ENCODE measurements at regions not wholly inside any gene's neighbourhood (a gene's known extent, or its start where the extent isn't known, plus 50 kb on each side); places are given as distances from the start of the nearest gene placed in this dataset.

DNA sequence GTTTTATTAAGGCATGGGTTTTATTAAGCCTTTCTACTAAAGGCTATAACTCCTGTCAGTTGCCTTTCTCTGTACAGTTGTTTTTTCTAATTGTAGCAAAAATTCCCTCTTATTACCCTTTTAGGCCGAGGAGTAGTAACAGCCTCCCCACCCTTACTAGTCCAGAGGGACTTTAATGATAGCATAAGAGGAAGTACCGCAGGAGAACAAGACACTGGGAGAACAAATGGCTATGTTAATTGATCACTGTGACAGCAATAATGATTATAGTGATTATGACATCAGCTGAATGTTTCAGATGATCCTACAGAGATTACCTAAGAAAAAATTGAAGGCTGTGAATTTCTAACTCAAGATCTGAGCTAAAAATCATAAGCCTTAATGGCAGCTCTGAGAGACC lies 383.0 kb upstream of the PTBP2 start:
- CTCF ChIA-PET = no interaction called here

DNA sequence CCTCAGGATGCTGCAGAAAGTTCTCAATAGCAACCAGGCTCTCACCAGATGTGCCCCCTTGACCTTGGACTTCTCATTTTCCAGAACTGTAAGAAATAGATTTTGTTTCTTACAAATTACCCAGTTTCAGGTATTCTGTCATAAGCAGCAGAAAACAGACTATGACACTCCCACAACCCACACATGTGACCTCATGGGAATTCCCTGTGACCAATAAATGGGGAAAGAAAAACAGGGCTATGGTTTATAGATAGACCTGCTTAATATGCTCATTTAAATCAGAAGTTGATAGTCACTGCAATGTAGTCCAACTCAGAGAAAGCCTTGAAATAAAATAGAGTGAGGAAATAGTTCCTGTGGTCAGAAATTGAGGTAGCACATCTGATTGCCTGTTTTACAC lies 380.9 kb upstream of the PTBP2 start:
- H3K27ac Mint-ChIP-seq (ENCODE audit: unreplicated experiment) = no peak overlapping the region
- peaks cover 3% of the 10 kb centered on the region for H3K9me3 Mint-ChIP-seq (ENCODE audit: low read depth, unreplicated experiment)
- intact Hi-C loops (cut with micrococcal nuclease; ENCODE audit: unreplicated experiment) = no loop called here
- H3K36me3 Mint-ChIP-seq (ENCODE audit: insufficient read depth, unreplicated experiment) = no peaks in the 10 kb centered on the region
- DNase-seq = no peak
- no peak overlapping the region for H3K4me3 Mint-ChIP-seq (ENCODE audit: low read depth, unreplicated experiment)
- CTCF ChIA-PET = no interaction called here
- TF ChIP-seq, protein P1, sequence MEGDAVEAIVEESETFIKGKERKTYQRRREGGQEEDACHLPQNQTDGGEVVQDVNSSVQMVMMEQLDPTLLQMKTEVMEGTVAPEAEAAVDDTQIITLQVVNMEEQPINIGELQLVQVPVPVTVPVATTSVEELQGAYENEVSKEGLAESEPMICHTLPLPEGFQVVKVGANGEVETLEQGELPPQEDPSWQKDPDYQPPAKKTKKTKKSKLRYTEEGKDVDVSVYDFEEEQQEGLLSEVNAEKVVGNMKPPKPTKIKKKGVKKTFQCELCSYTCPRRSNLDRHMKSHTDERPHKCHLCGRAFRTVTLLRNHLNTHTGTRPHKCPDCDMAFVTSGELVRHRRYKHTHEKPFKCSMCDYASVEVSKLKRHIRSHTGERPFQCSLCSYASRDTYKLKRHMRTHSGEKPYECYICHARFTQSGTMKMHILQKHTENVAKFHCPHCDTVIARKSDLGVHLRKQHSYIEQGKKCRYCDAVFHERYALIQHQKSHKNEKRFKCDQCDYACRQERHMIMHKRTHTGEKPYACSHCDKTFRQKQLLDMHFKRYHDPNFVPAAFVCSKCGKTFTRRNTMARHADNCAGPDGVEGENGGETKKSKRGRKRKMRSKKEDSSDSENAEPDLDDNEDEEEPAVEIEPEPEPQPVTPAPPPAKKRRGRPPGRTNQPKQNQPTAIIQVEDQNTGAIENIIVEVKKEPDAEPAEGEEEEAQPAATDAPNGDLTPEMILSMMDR (IDR thresholded peaks at IDR 0.05; ENCODE audit: unreplicated experiment) = no peak
- BruUV-seq (replicated peaks) = no TSS peak
- no peaks in the 10 kb centered on the region for H3K4me1 Mint-ChIP-seq (ENCODE audit: low read depth, unreplicated experiment)
- H3K27me3 Mint-ChIP-seq (ENCODE audit: unreplicated experiment) = no peaks in the 10 kb centered on the region

More for the DNA sequence above, 383.0 kb upstream of the PTBP2 start:
- DNase-seq = no peak
- TF ChIP-seq, protein P1 (IDR thresholded peaks at IDR 0.05; ENCODE audit: unreplicated experiment) = no peak
- H3K36me3 Mint-ChIP-seq (ENCODE audit: insufficient read depth, unreplicated experiment) = no peaks in the 10 kb centered on the region
- H3K27me3 Mint-ChIP-seq (ENCODE audit: unreplicated experiment) = no peaks in the 10 kb centered on the region
- H3K4me3 Mint-ChIP-seq (ENCODE audit: low read depth, unreplicated experiment) = no peak overlapping the region
- BruUV-seq (replicated peaks) = no TSS peak
- H3K4me1 Mint-ChIP-seq (ENCODE audit: low read depth, unreplicated experiment) = no peaks in the 10 kb centered on the region
- no peaks in the 10 kb centered on the region for H3K9me3 Mint-ChIP-seq (ENCODE audit: low read depth, unreplicated experiment)
- H3K27ac Mint-ChIP-seq (ENCODE audit: unreplicated experiment) = no peak overlapping the region
- intact Hi-C loops (cut with micrococcal nuclease; ENCODE audit: unreplicated experiment) = no loop called here

DNA sequence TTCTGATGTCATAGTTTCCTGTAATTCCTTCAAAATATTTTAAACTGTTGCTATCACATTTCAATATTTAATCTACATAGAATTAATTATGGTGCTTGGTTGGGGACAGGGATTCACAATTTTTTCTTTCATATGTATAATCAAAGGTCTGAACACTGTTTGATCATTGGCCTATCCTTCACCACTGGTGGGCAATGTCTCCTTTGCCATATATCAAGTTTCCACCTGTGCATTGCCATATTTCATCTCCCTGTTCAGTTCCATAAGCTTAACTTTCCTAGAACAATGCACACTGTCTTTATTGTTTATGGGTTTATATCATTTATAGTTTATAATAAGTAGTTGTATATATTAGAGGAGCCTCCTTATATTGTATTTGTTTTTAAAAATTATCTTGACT lies 374.9 kb upstream of the PTBP2 start:
- H3K9me3 Mint-ChIP-seq (ENCODE audit: low read depth, unreplicated experiment) = peaks cover 3% of the 10 kb centered on the region
- no peak overlapping the region for H3K4me3 Mint-ChIP-seq (ENCODE audit: low read depth, unreplicated experiment)
- H3K27me3 Mint-ChIP-seq (ENCODE audit: unreplicated experiment) = no peaks in the 10 kb centered on the region
- intact Hi-C loops (cut with micrococcal nuclease; ENCODE audit: unreplicated experiment) = loop anchor here (5.0 kb wide), 1 partner anchor 136 kb away; no protein-coding TSS in a partner anchor
- TF ChIP-seq, protein P1 (IDR thresholded peaks at IDR 0.05; ENCODE audit: unreplicated experiment) = no peak
- H3K36me3 Mint-ChIP-seq (ENCODE audit: insufficient read depth, unreplicated experiment) = no peaks in the 10 kb centered on the region
- CTCF ChIA-PET = no interaction called here
- BruUV-seq (replicated peaks) = no TSS peak
- H3K27ac Mint-ChIP-seq (ENCODE audit: unreplicated experiment) = no peak overlapping the region
- no peaks in the 10 kb centered on the region for H3K4me1 Mint-ChIP-seq (ENCODE audit: low read depth, unreplicated experiment)
- no peak for DNase-seq

DNA sequence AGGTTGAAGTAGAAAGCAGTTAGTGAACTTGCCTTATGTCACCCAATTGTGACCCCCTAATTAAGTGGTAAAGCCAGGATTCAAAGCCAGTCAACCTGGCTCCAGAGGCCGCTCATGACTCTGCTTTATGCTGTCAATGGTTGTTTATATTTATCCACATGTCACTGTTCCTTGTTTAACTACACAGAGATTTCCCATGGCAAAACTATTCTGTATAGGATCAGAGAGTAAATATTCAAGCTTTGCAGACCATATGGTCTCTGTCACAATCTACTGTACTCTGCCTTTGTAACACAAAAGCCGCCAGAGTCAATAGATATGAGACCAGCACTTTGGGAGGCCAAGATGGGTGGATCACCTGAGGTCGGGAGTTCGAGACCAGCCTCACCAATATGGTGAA lies 371.7 kb upstream of the PTBP2 start:
- BruUV-seq (replicated peaks) = no TSS peak

More for the DNA sequence above, 371.7 kb upstream of the PTBP2 start:
- no peaks in the 10 kb centered on the region for H3K9me3 Mint-ChIP-seq (ENCODE audit: low read depth, unreplicated experiment)
- CTCF ChIA-PET = interaction anchor here (0.6 kb wide), 2 partner anchors 13 to 1389 kb away, joined by 4 to 10 read pairs; no protein-coding TSS in a partner anchor
- H3K36me3 Mint-ChIP-seq (ENCODE audit: insufficient read depth, unreplicated experiment) = no peaks in the 10 kb centered on the region
- TF ChIP-seq, protein P1 (IDR thresholded peaks at IDR 0.05; ENCODE audit: unreplicated experiment) = no peak
- H3K4me3 Mint-ChIP-seq (ENCODE audit: low read depth, unreplicated experiment) = no peak overlapping the region
- H3K4me1 Mint-ChIP-seq (ENCODE audit: low read depth, unreplicated experiment) = no peaks in the 10 kb centered on the region
- intact Hi-C loops (cut with micrococcal nuclease; ENCODE audit: unreplicated experiment) = loop anchor here (5.0 kb wide), 1 partner anchor 132 kb away; no protein-coding TSS in a partner anchor
- DNase-seq = no peak
- no peak overlapping the region for H3K27ac Mint-ChIP-seq (ENCODE audit: unreplicated experiment)
- no peaks in the 10 kb centered on the region for H3K27me3 Mint-ChIP-seq (ENCODE audit: unreplicated experiment)

Data from Calu3 (cell line).